ENCODE measurements at regions not wholly inside any gene's neighbourhood (a gene's known extent, or its start where the extent isn't known, plus 50 kb on each side); places are given as distances from the start of the nearest gene placed in this dataset.
"Not testable (repeated sequence)": the region's sequence is repeated elsewhere in the genome, so short reads cannot be mapped to it uniquely, and the experiment has no call there.

GRCh38 chr9:108040783-108041182 is 551.2 kb upstream of the KLF4 start:
- no peaks in the 10 kb centered on the region for H3K27me3 ChIP-seq
- no peaks in the 10 kb centered on the region for H3K36me3 ChIP-seq
- no peak overlapping the region for H3K4me3 ChIP-seq
- DNase-seq: peak; percentile 40
- H3K9me3 ChIP-seq: peaks cover 9% of the 10 kb centered on the region

GRCh38 chr9:108039493-108039892 is 549.9 kb upstream of the KLF4 start:
- no peaks in the 10 kb centered on the region for H3K27me3 ChIP-seq
- H3K4me3 ChIP-seq: no peak overlapping the region
- H3K9me3 ChIP-seq: peaks cover 9% of the 10 kb centered on the region
- DNase-seq: no peak
- no peaks in the 10 kb centered on the region for H3K36me3 ChIP-seq

GRCh38 chr9:108039012-108039411 is 549.4 kb upstream of the KLF4 start:
- DNase-seq: no peak
- H3K4me3 ChIP-seq: no peak overlapping the region
- H3K27me3 ChIP-seq: no peaks in the 10 kb centered on the region
- peaks cover 9% of the 10 kb centered on the region for H3K9me3 ChIP-seq
- H3K36me3 ChIP-seq: no peaks in the 10 kb centered on the region

- Histone ChIP-seq H3K27me3 (no peaks in the 10 kb centered on the region), H3K9me3 (no peaks in the 10 kb centered on the region), H3K36me3 (no peaks in the 10 kb centered on the region), H3K4me3 (no peak overlapping the region)
- DNase-seq: no peak
These were observed 545.9 kb upstream of the KLF4 start for GRCh38 chr9:108035487-108035886.

GRCh38 chr9:108033976-108034964 is 544.7 kb upstream of the KLF4 start:
- H3K9me3 ChIP-seq: no peaks in the 10 kb centered on the region
- H3K4me3 ChIP-seq: no peak overlapping the region
- H3K27me3 ChIP-seq: no peaks in the 10 kb centered on the region
- no peaks in the 10 kb centered on the region for H3K36me3 ChIP-seq
- no peak for DNase-seq

GRCh38 chr9:108032079-108032478 is 542.5 kb upstream of the KLF4 start:
- not testable (repeated sequence) for H3K4me3 ChIP-seq, DNase-seq, H3K36me3 ChIP-seq, H3K9me3 ChIP-seq, H3K27me3 ChIP-seq

GRCh38 chr9:108031221-108031620 is 541.7 kb upstream of the KLF4 start:
- not testable (repeated sequence) for H3K4me3 ChIP-seq, H3K36me3 ChIP-seq, DNase-seq, H3K27me3 ChIP-seq, H3K9me3 ChIP-seq

GRCh38 chr9:108026718-108027117 is 537.1 kb upstream of the KLF4 start:
- H3K36me3 ChIP-seq, H3K27me3 ChIP-seq, DNase-seq, H3K9me3 ChIP-seq, H3K4me3 ChIP-seq: not testable (repeated sequence)

- no peaks in the 10 kb centered on the region for H3K9me3 ChIP-seq
- no peaks in the 10 kb centered on the region for H3K36me3 ChIP-seq
- no peaks in the 10 kb centered on the region for H3K27me3 ChIP-seq
- no peak for DNase-seq
- H3K4me3 ChIP-seq: no peak overlapping the region
These were observed 535.0 kb upstream of the KLF4 start for GRCh38 chr9:108024604-108025003.

- Histone ChIP-seq H3K9me3 (no peaks in the 10 kb centered on the region), H3K4me3 (no peak overlapping the region), H3K36me3 (no peaks in the 10 kb centered on the region), H3K27me3 (no peaks in the 10 kb centered on the region)
- DNase-seq: no peak
These were observed 532.8 kb upstream of the KLF4 start for GRCh38 chr9:108022246-108022935.

GRCh38 chr9:108021096-108021710 is 531.6 kb upstream of the KLF4 start:
- Histone ChIP-seq H3K27me3 (no peaks in the 10 kb centered on the region), H3K36me3 (no peaks in the 10 kb centered on the region), H3K9me3 (no peaks in the 10 kb centered on the region), H3K4me3 (no peak overlapping the region)
- no peak for DNase-seq

GRCh38 chr9:108019821-108020220 is 530.3 kb upstream of the KLF4 start:
- DNase-seq: no peak
- Histone ChIP-seq H3K36me3 (no peaks in the 10 kb centered on the region), H3K27me3 (no peaks in the 10 kb centered on the region), H3K9me3 (no peaks in the 10 kb centered on the region), H3K4me3 (no peak overlapping the region)

- DNase-seq: no peak
- Histone ChIP-seq H3K36me3 (no peaks in the 10 kb centered on the region), H3K9me3 (no peaks in the 10 kb centered on the region), H3K27me3 (no peaks in the 10 kb centered on the region), H3K4me3 (no peak overlapping the region)
These were observed 528.1 kb upstream of the KLF4 start for GRCh38 chr9:108017671-108018070.

GRCh38 chr9:108016446-108016845 is 526.9 kb upstream of the KLF4 start:
- no peaks in the 10 kb centered on the region for H3K27me3 ChIP-seq
- no peak for DNase-seq
- no peaks in the 10 kb centered on the region for H3K9me3 ChIP-seq
- no peak overlapping the region for H3K4me3 ChIP-seq
- no peaks in the 10 kb centered on the region for H3K36me3 ChIP-seq

- no peaks in the 10 kb centered on the region for H3K9me3 ChIP-seq
- no peaks in the 10 kb centered on the region for H3K27me3 ChIP-seq
- H3K4me3 ChIP-seq: no peak overlapping the region
- no peak for DNase-seq
- H3K36me3 ChIP-seq: no peaks in the 10 kb centered on the region
These were observed 526.1 kb upstream of the KLF4 start for GRCh38 chr9:108015690-108016089.

GRCh38 chr9:108014353-108014752 is 524.8 kb upstream of the KLF4 start:
- DNase-seq: no peak
- Histone ChIP-seq H3K27me3 (no peaks in the 10 kb centered on the region), H3K9me3 (no peaks in the 10 kb centered on the region), H3K36me3 (no peaks in the 10 kb centered on the region), H3K4me3 (no peak overlapping the region)

- H3K36me3 ChIP-seq: no peaks in the 10 kb centered on the region
- no peak for DNase-seq
- no peaks in the 10 kb centered on the region for H3K27me3 ChIP-seq
These were observed 523.5 kb upstream of the KLF4 start for GRCh38 chr9:108012886-108013665.

More at GRCh38 chr9:108012886-108013665, 523.5 kb upstream of the KLF4 start:
- Histone ChIP-seq H3K9me3 (no peaks in the 10 kb centered on the region), H3K4me3 (no peak overlapping the region)
